Activated T-cell treated with anti-CD3 and anti-CD28 coated beads for 24 hours (primary cell): ENCODE measurements at regions not wholly inside any gene's neighbourhood (a gene's known extent, or its start where the extent isn't known, plus 50 kb on each side); places are given as distances from the start of the nearest gene placed in this dataset.
"Not testable (repeated sequence)": the region's sequence is repeated elsewhere in the genome, so short reads cannot be mapped to it uniquely, and the experiment has no call there.

ENCODE experiments used
- DNase-seq: peaks from one replicate; pipeline ENCODE4 v3.0.0-alpha.2; 2020; ENCODE audit warnings: low read depth

- no peak for DNase-seq
Measured at GRCh38 chr4:124105212-124105611, 607.3 kb downstream of the ANKRD50 start.

GRCh38 chr4:124111411-124111810 is 601.1 kb downstream of the ANKRD50 start:
- no peak for DNase-seq

GRCh38 chr4:124111922-124112321 is 600.6 kb downstream of the ANKRD50 start:
- DNase-seq: no peak

DNA sequence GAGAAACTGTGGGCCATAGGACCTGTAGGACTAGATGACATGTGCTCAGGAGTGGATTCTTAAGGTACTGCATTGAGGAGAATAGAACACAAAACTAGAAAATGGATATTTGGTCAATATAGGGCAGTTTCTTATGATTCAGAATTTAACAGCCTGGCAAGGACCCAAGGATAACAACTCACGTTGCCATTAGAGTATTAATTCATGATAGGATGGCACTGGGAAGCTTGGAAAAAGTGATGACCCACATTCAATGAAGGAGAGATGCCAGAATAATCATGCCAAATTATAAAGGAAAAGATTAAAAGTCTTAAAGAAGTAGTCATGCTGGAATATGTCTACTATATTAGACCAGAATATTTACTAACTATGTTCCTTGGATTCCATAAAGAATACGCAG is 594.5 kb downstream of the ANKRD50 start:
- DNase-seq: no peak

GRCh38 chr4:124121461-124121971 is 591.0 kb downstream of the ANKRD50 start:
- no peak for DNase-seq

- DNase-seq: no peak
Measured at GRCh38 chr4:124123181-124123580, 589.4 kb downstream of the ANKRD50 start.

GRCh38 chr4:124123721-124124120 is 588.8 kb downstream of the ANKRD50 start:
- DNase-seq: no peak

- DNase-seq: not testable (repeated sequence)
Measured at GRCh38 chr4:124131324-124131723, 581.2 kb downstream of the ANKRD50 start.

- no peak for DNase-seq
Measured at GRCh38 chr4:124132161-124132560, 580.4 kb downstream of the ANKRD50 start.

GRCh38 chr4:124133753-124134152 is 578.8 kb downstream of the ANKRD50 start:
- DNase-seq: no peak

DNA sequence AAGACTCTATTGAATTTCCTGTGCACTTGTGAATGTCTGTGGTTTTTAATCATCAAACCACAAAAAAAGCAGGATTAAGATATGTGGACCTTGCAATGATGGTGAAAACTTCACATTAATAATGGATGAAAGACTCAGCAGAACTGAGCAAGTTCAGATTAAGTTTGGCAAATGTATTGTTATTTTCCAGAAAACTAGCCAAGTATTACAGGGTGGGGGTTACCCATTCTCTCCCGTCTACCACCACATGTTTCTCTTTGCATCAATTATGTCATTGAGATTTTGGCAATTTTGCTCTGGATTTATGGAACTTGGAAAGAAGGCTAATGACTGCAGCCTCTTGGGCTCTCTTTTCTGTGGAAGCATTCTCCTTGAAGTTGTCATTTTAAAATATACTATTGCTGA is 577.1 kb downstream of the ANKRD50 start:
- no peak for DNase-seq

DNA sequence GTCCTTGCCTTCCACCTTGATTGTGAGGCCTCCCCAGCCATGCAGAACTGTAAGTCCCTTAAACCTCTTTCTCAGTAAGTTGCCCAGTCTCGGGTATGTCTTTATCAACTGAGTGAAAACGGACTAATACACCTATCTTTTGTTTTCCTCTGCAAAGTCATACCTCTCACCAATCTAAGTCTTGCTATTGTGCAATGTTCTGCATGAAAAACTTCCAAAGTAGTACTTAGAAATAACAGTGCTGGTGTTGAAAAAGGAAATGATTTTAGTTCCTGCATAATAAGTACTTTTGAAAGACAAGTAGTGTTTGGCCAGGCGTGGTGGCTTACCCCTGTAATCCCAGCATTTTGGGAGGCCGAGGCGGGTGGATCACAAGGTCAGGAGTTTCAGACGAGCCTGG is 573.5 kb downstream of the ANKRD50 start:
- DNase-seq: no peak

- no peak for DNase-seq
Measured at GRCh38 chr4:124143632-124144031, 568.9 kb downstream of the ANKRD50 start.

- no peak for DNase-seq
Measured at GRCh38 chr4:124144238-124144654, 568.3 kb downstream of the ANKRD50 start.

DNA sequence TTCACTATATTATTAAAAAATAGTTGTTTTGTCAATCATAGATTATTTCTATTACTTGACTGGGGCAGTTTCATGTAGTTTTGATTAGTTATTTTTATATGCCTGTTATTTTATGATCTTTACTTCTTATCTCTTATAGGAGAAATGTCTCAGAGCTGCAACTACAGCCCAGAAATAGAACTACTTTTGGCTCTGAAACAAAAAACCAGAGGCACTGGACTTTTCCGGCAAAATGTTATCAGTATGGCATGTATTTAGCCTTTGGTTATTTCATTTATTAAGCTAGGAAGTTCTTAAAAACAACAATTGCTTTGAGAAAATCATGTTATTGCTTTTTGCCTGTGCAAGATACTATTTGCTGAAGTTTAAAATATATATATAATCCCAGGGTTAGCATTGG is 566.5 kb downstream of the ANKRD50 start:
- no peak for DNase-seq

GRCh38 chr4:124151031-124151430 is 561.5 kb downstream of the ANKRD50 start:
- no peak for DNase-seq

GRCh38 chr4:124152132-124152531 is 560.4 kb downstream of the ANKRD50 start:
- no peak for DNase-seq

DNA sequence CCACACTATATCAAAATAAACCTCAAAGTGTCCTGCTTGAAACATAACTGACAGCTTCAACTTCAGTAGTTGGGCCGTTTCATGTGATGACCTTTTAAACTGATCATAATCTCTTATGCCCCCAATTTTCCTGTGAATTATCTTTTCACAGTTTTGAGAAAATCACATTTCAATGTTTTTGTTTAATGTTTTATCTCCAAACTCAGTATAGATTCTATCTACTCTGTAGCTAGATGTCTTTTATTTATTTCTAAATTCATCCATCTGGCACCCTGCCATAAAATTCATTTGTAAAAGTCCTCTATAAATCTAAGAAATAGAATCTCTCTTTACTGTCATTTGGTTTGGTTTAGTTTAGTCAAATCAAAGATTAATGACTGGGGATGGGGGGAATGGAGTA is 557.3 kb downstream of the ANKRD50 start:
- no peak for DNase-seq

DNA sequence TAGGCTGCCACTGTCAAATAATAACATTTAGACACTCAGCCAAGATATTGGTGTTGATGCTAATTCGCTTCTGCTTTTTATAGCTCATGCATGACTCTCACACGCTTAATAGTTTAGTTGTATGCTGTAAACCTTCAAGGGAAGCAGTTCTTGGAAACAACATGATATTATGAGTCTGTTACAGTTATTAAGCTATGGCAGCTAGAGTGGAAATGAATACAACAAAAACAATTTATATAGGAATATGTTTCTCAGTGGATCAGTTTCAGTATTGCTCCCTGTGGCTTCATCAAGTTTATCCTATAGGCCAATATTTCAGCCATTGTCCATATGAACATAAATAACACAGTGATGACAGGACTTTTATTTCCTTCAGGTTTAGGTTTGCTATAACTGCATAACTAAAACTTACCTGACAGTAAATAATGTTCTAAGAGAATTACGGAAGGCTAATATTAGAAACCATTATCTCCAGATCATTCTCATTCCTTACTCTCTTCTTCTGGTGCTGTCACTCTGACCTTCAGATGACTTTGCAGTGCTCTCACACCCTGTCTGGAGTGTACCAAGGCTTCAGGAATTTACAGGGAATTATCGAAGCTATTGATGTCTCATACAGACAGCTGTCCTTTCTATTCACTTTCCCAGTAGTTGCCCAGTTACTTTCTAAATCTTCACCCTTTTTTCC is 555.0 kb downstream of the ANKRD50 start:
- no peak for DNase-seq

DNA sequence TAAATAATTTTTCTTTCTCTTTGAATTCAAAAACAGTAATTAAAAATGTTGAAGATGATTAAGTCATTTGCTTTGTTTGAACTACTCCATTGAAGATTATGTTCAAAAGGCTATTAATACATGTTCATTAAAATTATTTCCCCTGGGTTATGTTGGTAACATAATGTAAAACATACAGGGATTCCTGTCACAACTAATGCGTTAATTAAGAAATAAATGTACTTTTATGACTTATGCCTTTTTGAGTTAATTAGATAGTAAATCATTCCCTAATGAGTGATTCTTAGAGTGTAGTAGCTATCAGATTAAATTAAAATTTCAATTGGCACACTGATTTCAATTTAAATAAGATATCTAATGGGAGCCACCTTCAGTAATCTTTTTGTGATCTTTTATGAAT is 549.1 kb downstream of the ANKRD50 start:
- no peak for DNase-seq

GRCh38 chr4:124167602-124168001 is 544.9 kb downstream of the ANKRD50 start:
- DNase-seq: no peak

GRCh38 chr4:124169524-124169923 is 543.0 kb downstream of the ANKRD50 start:
- not testable (repeated sequence) for DNase-seq

- DNase-seq: no peak
Measured at GRCh38 chr4:124173912-124174311, 538.6 kb downstream of the ANKRD50 start.
